Esophagus squamous epithelium (tissue), 5 donors: ENCODE measurements at regions not wholly inside any gene's neighbourhood (a gene's known extent, or its start where the extent isn't known, plus 50 kb on each side); places are given as distances from the start of the nearest gene placed in this dataset.
A peak's percentile ranks its signal among the peaks of the same experiment; 100 is the strongest.

Experiments used
- DNase-seq: peaks from one replicate; lab custom pipeline; 2025; lab: John Stamatoyannopoulos, UW
- H3K27ac ChIP-seq, 4 donors: fragments of 200-600 bp; sonication (generic); one replicate each; pipeline ENCODE4 v1.5.1; 2016 to 2019; ENCODE audit warnings: mild to moderate bottlenecking in 1 of 4
- H3K27me3 ChIP-seq, 4 donors: fragments of 200-600 bp; sonication (generic); 1 replicate in 3 of 4; 2 replicates in 1 of 4; pipeline versions ENCODE4 v1.5.1 to v1.6.0; 2017 to 2021; ENCODE audit warnings: antibody characterized with exemption in 1 of 4
- H3K36me3 ChIP-seq, 3 donors: fragments of 200-600 bp; sonication (generic); one replicate each; pipeline ENCODE4 v1.5.1; 2016 to 2019
- H3K4me1 ChIP-seq, 3 donors: fragments of 200-600 bp; sonication (generic); one replicate each; pipeline ENCODE4 v1.5.1; 2017 to 2019
- H3K4me3 ChIP-seq, 4 donors: fragments of 200-600 bp; sonication (generic); 1 replicate in 3 of 4; 2 replicates in 1 of 4; pipeline ENCODE4 v1.5.1; 2016 to 2019; ENCODE audit warnings: mild to moderate bottlenecking in 2 of 4, moderate library complexity in 1 of 4
- H3K9me3 ChIP-seq, 3 donors: fragments of 200-600 bp; sonication (generic); one replicate each; pipeline ENCODE4 v1.5.1; 2016 to 2019
- CTCF ChIP-seq, 6 experiments: fragments of 450-650 bp in 4 of 6; fragments of 200-600 bp in 2 of 6; sonication (generic) in 2 of 6; IDR thresholded peaks; one replicate each; pipeline ENCODE4 v1.5.1; 2016 to 2019; ENCODE audit warnings: antibody characterized with exemption in 6 of 6, mild to moderate bottlenecking in 4 of 6, moderate library complexity in 4 of 6
- POLR2A ChIP-seq, 4 donors: fragments of 450-650 bp; IDR thresholded peaks; one replicate each; pipeline ENCODE4 v1.6.1; 2017; ENCODE audit warnings: antibody characterized with exemption in 4 of 4, mild to moderate bottlenecking in 4 of 4, moderate library complexity in 3 of 4
- WGBS, 2 donors: methylation state at CpG; one replicate each; pipeline ENCODE4 v1.1.5; 2018; 5-methylcytosine and 5-hydroxymethylcytosine counted together
- intact Hi-C: fragments of 100-400 bp; cut with DNase I; formaldehyde crosslinking; loops from one replicate; pipeline ENCODE4 v1.15.0; 2022
- donor health status: DM: yes; HTN: yes; CAD: no.

DNA sequence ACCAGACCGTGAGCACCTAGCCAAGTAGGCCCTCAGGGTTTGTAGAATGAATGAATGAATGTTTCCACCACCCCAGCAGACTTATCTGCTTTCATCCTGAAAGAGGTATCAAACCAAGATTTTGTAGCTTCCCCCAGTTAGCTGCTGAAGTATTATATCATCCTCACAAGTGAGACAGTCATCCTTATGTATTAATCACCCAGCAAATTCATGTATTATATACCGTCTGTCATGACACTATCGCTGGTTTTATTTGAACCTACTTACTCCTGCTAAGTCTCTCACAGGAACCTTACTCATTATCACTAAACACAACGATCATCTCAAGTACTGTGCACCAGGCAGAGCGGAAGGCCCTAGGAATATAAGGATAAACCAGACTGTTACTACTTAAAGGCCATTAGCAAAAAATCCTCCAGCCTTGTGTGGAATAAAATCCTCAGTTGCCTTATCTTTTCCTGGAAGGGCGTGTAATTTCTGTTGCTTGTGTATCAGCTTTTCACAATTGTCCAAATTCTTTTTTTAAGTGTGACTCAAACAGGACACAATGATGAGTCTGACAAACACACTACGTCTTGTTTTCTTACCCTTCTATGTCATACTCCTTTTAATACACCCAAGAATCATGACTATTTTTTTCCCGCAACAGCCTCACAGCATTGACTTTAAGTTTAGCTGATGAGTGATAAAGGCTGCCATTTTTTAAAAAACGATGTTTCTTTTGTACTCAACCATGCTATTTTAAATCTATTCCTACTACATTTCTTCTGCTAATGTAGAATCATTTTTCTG lies 176.1 kb upstream of the KLF14 start:
- intact Hi-C loops = no loop called here
- Histone ChIP-seq H3K27me3 (no peaks in the 10 kb centered on the region), H3K4me1 (peaks cover 34 to 82% (median 51%) of the 10 kb centered on the region in 3 donors), H3K36me3 (peaks cover 0 to 10% (median 0%) of the 10 kb centered on the region in 3 donors), H3K9me3 (no peaks in the 10 kb centered on the region), H3K27ac (peak overlapping the region; percentile 87 to 96 (median 93)), H3K4me3 (peak overlapping the region; percentile 30 to 65 (median 47))
- WGBS, 2 donors = 40 to 46% methylated on average over 9 of the region's 9 CpGs
- no peak for DNase-seq
- TF ChIP-seq POLR2A (IDR thresholded peaks at IDR 0.05) (no peak), CTCF (IDR thresholded peaks at IDR 0.05) (no peak)

DNA sequence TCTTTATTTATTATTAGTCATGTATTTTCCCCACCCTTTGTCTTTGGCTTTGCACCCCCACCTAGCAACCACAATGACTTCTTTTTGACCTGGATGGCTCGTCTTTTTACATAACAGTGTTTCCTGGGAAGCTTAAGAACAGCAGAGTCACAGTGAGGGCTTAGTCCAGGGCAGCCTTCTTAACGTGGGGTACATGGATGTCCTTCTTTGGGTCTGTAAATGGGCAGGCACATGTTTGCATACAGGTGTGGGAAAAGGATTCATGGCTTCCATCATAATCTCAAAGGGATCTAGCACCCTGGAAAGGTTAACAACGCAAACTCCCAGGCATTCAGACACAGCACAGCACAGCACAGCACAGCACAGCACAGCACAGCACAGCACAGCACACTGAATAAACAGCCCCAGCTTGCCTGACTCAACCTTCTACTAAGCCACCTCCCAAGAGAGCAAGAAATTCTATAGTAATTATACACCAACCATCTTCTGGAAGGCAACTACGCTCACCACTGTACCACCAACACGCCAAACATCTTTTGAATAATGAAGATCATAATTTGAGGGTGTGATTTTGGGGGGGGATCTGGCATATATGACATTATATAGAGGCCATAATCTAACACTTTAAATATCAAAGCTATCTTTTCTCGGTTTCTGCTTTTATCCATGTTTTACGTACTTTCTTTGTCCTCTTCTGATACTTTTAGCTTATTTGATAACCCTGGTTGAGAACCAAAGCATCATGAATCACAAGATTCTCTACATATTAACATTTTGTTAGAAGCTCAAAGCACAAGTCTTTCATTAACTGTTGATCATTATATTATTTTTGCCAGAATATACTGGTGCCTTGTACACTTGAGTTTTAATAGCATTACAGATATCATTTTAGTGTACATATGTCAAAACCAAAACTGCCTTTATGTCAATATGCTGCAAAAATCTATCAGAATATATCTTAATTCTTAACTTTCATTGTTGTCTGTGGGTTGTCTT lies 177.2 kb upstream of the KLF14 start:
- Histone ChIP-seq H3K27ac (peak overlapping the region; percentile 87 to 96 (median 93)), H3K36me3 (peaks cover 0 to 3% (median 0%) of the 10 kb centered on the region in 3 donors), H3K9me3 (no peaks in the 10 kb centered on the region), H3K4me1 (peaks cover 46 to 82% (median 56%) of the 10 kb centered on the region in 3 donors), H3K4me3 (peak overlapping the region; percentile 30 to 65 (median 47)), H3K27me3 (no peaks in the 10 kb centered on the region)
- WGBS, 2 donors = 29 to 52% methylated on average over 7 of the region's 7 CpGs
- intact Hi-C loops = no loop called here
- DNase-seq = no peak
- TF ChIP-seq CTCF (IDR thresholded peaks at IDR 0.05) = no peak
- TF ChIP-seq POLR2A (IDR thresholded peaks at IDR 0.05) = no peak

GRCh38 chr7:130912082-130912861 lies 178.3 kb upstream of the KLF14 start:
- H3K9me3 ChIP-seq = no peaks in the 10 kb centered on the region
- DNase-seq = no peak
- H3K27me3 ChIP-seq = no peaks in the 10 kb centered on the region
- WGBS, 2 donors = 18 to 22% methylated on average over 7 of the region's 7 CpGs
- peak overlapping the region; percentile 87 to 96 (median 93) for H3K27ac ChIP-seq
- no peaks in the 10 kb centered on the region for H3K36me3 ChIP-seq
- TF ChIP-seq CTCF (IDR thresholded peaks at IDR 0.05) (no peak), POLR2A (IDR thresholded peaks at IDR 0.05) (peak in 1 of 4 donors; percentile 30)
- peak overlapping the region; percentile 30 to 65 (median 47) for H3K4me3 ChIP-seq
- intact Hi-C loops = no loop called here
- H3K4me1 ChIP-seq = peaks cover 54 to 88% (median 66%) of the 10 kb centered on the region in 3 donors

DNA sequence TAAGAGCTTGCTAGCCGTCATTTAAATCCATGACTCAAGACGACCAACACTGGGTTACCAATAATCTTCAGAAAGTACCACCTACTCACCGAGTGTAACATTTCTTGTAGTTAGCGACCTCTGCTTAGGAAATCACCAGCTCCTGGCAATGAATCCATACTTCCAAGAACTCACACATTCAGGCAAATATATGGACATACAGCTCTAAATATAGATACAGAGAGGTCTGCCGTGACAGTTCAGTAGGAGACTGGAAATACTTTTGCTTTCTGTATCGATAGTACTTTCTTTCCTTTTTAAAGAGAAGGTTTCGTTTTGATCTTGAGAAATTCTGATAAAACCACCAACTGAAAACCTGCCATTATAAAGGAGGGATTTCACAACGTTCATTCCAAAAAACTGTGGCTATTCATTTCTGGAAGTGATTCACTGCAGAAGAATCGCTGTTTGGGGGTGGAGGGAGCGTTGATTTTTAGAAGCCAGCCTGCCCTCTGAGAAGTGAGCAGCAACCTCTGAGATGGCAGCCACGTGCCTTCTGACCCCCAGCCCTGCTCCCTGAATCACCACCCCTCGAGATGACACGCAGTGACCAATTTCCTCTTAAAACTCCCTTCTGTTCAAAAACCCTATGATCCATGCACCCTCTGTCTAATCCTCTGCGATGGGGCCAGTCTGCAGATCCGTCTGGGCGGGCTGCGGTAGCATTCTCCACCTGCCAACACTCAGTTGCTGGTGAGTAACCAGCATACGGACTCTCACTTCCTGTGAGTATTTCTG lies 179.0 kb upstream of the KLF14 start:
- Histone ChIP-seq H3K9me3 (no peaks in the 10 kb centered on the region), H3K36me3 (no peaks in the 10 kb centered on the region), H3K27ac (peak overlapping the region; percentile 87 to 96 (median 93)), H3K4me1 (peaks cover 59 to 96% (median 74%) of the 10 kb centered on the region in 3 donors), H3K4me3 (peak overlapping the region; percentile 30 to 65 (median 47)), H3K27me3 (no peaks in the 10 kb centered on the region)
- intact Hi-C loops = no loop called here
- 1 to 3% methylated on average over 17 to 18 of the region's 18 CpGs for WGBS, 2 donors
- DNase-seq = peak; percentile 24
- TF ChIP-seq CTCF (IDR thresholded peaks at IDR 0.05) (peak in 1 of 6 experiments; percentile 2), POLR2A (IDR thresholded peaks at IDR 0.05) (peak in 1 of 4 donors; percentile 62)
